Fibroblast of mammary gland (primary cell): ENCODE measurements at regions not wholly inside any gene's neighbourhood (a gene's known extent, or its start where the extent isn't known, plus 50 kb on each side); places are given as distances from the start of the nearest gene placed in this dataset.

Experiments used
- DNase-seq: peaks from one replicate; pipeline ENCODE4 v3.0.0-alpha.2; 2010; ENCODE audit warnings: low read depth
- H3K4me3 ChIP-seq: 2 replicates; pipeline ENCODE4 v1.5.1; 2011; ENCODE audit warnings: low read depth, mild to moderate bottlenecking, low read length, moderate library complexity; ENCODE audit not compliant: control insufficient read depth
- TF ChIP-seq, protein P1 (sequence below): conservative IDR thresholded peaks from 2 replicates; pipeline ENCODE4 v1.5.1; 2011; ENCODE audit warnings: low read depth, low read length, inconsistent platforms; ENCODE audit not compliant: control insufficient read depth, insufficient read depth

DNA sequence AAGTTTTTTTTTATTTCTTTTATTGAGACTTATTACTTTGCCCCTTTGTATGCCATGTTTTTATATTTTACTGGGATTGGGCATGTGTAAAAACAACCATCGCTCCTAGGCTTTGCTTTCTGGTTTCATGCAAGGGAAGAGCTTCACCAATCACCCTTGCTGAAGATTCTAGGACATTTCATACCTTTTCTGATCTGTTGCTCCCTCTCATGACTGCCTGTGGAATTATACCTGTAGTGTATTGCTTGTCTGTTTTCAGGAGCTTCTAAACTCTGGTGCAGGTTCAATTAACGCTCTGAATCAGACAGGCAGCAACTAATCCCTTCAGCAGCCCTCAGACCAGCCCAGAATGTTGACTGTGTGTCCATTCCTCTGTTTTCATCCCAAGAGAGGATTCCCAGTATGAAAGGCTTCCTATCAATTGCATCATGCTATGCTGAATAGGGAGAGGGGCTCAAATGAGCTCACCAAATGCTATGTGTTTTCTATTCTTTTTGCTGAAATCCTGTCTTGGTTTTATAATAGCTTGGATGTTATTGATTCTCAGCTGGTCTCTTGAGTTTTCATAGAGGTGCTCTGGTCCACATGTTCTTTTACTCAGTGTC is 572.9 kb upstream of the CDH6 start:
- H3K4me3 ChIP-seq = no peak overlapping the region
- TF ChIP-seq, protein P1, sequence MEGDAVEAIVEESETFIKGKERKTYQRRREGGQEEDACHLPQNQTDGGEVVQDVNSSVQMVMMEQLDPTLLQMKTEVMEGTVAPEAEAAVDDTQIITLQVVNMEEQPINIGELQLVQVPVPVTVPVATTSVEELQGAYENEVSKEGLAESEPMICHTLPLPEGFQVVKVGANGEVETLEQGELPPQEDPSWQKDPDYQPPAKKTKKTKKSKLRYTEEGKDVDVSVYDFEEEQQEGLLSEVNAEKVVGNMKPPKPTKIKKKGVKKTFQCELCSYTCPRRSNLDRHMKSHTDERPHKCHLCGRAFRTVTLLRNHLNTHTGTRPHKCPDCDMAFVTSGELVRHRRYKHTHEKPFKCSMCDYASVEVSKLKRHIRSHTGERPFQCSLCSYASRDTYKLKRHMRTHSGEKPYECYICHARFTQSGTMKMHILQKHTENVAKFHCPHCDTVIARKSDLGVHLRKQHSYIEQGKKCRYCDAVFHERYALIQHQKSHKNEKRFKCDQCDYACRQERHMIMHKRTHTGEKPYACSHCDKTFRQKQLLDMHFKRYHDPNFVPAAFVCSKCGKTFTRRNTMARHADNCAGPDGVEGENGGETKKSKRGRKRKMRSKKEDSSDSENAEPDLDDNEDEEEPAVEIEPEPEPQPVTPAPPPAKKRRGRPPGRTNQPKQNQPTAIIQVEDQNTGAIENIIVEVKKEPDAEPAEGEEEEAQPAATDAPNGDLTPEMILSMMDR = no peak
- no peak for DNase-seq

DNA sequence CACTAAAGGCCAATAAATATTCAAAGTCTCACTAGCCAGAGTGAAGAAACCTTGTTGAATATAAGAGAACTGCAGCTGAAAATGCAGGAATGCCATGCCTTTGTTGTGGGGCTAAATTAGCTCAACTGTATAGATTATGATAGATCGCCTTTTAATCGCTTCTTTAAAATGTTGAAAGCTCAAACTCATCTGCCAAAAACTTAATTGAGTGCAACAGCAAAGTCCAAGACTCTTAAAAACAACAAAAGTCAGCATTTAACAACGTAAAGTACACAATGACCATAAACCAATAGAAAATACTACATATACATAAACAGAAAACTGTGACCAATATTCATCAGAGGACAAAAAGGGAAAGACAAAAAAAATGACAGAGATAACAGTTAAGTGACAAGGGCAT is 585.0 kb upstream of the CDH6 start:
- no peak for DNase-seq
- H3K4me3 ChIP-seq = no peak overlapping the region
- TF ChIP-seq, protein P1 = no peak

DNA sequence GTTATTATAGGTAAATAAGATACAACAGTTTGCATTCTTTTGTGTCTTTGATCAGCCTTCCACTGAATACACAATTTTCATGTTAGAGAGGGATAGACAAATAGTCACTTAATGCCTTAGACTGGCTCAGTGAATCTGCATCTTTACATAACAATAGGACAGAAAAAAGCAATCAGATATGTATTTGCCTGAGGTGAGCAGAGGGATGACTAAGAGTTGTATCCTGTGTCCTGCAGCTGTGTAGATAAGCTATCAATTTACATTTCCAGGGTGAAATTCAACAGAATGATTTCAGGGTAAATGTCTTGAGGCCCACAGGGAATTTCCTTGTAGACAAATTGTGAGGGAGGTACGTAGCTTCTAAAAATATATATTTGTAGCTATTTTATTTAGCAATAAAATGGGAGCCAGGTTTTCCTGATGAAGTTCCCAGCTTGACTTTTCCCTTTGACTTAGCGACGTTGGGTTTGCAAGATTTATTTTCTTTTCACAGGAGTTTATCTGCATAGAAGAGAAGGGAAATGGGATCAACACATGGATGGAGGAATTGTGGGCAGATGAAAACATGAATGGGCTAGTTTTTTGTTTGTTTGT is 586.1 kb upstream of the CDH6 start:
- H3K4me3 ChIP-seq = no peak overlapping the region
- no peak for DNase-seq
- TF ChIP-seq, protein P1 = no peak

DNA sequence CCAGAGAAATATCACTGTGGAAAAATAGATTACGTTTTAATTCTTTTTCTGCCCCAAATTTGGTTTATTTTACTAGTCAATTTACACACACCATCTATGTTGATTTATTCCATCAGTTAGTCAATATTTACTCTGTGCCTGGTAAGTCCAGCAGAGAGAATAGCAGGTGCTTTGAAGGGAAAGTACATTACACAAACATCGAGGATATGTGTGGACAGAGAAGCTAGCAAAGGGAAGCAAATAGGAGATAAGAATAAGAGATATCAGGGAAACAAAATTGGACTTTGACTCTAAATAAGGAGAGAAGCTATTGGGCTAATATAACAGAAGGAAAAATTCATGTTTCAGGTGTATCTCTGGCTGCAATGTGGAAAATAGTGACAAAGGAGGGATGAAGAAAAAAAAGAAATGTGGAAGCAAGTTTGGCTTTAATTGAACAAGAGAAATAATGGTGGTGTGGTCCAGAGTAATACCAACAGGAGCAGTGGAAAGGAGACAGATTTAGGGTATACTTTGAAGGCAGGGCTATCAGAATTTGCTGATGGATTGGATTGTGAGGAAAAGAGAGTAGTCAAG is 587.7 kb upstream of the CDH6 start:
- TF ChIP-seq, protein P1 = no peak
- no peak overlapping the region for H3K4me3 ChIP-seq
- no peak for DNase-seq

DNA sequence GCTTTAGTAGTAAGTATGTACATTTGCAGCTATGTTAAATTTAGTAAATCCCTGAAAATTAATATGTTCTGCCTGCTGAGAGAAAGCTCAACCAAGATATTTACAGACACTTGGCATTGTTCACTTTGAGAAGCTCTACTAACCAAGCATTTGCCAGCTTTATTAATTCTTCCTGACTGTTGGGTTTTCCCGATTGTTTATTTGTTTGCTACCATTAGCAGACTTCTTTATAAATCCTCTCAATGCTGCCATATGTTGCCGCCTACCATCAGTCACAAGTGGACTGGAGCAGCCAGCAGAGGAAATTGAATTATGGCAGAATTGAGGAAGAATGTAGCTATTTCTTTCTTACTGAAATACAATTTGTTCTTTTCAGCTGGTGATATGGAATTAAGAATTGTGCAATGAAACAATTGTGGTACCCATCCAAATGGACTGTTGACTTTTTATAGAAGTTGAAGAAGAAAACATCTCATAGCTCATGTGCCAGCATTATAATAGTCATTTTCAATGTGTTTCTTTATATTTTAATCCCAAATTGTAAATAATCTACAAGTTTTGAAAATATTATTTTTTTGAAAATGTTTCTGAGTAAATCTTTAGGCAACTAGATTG is 588.7 kb upstream of the CDH6 start:
- no peak for DNase-seq
- no peak overlapping the region for H3K4me3 ChIP-seq
- TF ChIP-seq, protein P1 = no peak

DNA sequence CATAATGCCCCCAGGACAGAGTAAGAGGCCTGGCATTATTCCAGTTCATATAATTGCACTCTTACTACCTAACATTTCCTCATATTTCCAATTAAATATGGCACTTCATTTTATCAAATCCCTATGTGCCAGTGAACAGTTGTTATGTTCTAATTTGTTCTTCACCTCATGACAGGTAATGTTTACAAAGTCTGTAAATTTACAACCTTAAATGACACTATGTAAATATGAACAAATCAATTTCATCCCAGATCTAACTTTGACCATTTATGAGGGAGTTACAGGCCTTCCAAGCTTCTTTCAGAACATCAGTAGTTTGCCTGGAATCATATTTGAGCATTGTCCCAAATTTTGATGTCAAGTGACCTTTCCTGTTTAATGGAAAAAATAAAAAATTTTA is 592.6 kb upstream of the CDH6 start:
- H3K4me3 ChIP-seq = no peak overlapping the region
- DNase-seq = no peak
- TF ChIP-seq, protein P1 = no peak
